CD4-positive, alpha-beta T cell treated with Interferon gamma for 1 hour (primary cell): ENCODE measurements at regions not wholly inside any gene's neighbourhood (a gene's known extent, or its start where the extent isn't known, plus 50 kb on each side); places are given as distances from the start of the nearest gene placed in this dataset.
"Not testable (repeated sequence)": the region's sequence is repeated elsewhere in the genome, so short reads cannot be mapped to it uniquely, and the experiment has no call there.

ENCODE experiments used
- DNase-seq: peaks from one replicate; pipeline ENCODE4 v3.0.0-alpha.2; 2020

DNA sequence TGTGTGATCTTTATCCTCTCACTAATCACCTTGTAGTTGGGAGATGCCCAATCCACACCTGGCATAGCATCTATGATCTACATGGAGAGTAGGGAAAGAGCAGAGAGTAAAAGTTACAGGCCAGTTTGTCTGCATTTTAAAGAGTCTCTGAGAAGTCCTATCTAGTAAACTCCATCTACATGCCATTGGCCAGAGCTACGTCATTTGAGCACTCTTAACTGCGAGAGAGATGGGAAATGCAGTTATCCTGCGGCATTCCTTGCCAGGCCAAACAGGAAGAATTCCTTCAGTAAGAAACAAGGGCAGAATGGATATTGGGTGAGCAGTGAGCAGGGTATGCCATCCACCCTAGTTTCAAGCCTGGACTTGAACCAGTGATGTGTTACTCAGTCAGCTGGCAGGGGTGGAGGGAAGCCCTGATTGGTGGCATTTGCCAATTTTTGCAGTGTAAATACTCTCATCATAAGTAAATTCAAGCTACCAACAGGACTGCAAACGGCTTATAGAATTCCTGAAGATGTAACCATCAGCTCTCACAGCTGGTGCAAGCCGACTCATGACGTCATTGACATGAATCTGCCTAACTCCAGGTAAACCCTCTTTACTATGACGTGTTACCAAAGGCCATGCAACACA is 156.8 kb upstream of the MSX2 start:
- DNase-seq, result no peak

DNA sequence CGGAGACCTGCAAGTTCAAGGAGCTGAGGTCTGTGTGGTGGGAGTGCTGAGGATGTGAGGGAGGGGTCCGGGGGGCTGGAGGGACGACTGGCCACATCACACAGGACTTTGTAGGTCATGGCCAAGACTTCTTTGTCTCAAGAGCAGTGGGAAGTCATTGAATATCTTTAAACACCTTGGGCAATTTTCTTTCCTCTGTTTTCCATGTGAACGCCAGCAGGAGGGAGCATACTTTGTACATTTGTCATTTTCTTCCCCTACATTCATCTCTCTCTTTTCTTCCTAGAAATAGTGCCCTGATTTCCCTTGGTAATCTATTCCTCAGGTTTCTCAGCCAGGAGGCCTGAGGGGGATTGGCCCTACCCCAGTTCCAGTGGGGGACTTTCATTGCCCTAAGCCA is 153.7 kb upstream of the MSX2 start:
- no peak for DNase-seq

DNA sequence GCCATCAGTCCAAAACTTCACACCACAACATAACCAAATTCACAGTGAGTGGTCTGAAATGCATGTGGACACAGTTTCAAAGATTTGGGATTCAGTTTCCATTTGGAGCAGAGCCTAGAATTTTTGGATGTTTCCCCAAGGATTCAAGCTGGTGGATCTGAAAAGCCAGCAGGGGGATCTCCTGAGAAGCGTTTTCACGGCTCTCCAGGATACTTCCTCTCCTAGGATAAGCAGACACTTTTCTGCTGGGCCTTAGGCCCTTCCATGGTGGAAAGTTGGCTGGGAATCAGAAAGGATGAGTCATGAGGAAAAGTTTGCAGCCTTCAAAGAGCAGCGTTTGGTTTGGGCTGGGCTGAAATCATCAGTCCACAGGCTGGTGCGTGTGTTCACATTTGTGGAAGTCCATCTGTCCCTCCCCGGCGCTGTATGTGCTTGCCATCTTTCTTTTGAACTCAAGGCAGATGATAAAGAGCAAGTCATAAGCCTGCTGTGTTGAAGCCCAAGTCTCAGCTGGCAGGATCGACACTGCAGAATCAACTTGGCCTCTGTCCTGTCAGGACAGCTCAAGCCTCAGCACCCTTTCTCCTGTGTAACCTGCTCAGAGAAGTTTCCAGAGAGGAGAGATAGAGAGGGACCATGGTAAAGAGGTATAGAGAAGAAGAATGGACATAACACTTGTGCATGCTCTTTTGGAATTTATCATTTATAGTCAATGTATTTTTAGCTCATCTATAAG is 152.6 kb upstream of the MSX2 start:
- DNase-seq, result no peak

DNA sequence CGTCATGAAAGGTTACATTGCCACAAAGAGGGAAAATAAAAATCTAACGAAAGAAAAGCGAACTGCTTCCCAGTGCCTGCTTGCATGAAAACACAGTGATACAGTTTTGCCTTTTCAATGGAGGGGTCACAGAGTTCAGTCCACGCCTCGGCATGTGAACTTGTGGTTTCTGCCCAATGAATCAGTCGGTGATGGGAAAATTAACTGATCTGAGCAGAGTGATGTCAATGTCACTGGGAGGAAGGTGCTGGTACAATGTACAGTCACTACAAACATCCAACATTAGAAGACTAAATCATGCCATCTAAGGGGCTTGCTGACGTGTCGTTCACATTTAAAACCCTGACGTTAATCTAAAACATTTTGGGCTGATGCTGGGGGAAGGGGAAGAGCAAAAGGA is 151.8 kb upstream of the MSX2 start:
- no peak for DNase-seq

DNA sequence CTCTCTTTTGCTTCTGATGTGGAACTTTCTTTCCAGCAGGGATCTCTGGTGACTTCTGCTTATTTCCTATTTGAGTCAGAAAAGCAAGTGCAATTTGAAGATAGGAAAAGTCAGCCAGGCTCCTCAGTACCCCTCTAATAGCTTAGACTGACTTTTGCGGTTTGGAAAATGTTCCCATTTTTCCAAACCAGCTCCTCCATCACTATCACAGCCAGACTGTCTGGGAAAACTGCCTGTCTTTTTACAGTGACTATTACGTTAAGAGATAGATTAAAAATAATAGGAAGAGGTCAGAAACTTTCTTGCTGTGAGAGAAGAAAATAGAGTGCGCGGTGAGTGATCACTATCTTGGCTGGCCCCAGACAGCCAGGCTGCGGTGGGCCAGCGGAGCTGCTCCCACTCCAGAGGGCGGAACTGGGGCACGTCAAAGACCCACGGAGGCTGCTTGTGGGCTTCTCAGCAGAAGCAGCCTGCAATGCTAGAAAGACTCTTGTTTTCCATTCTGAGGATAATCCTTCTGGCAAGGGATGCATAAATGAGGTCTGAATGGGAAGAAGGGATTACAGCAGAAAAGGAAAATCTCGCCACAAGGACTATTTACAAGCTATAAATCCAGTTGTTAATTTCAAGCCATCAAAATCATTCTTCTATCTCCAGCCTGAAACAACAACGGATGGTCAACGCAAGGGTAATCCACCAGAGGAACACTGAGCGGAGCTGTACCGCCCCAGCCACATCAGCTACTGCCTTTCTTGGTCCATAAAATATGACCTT is 151.0 kb upstream of the MSX2 start:
- DNase-seq, result no peak

DNA sequence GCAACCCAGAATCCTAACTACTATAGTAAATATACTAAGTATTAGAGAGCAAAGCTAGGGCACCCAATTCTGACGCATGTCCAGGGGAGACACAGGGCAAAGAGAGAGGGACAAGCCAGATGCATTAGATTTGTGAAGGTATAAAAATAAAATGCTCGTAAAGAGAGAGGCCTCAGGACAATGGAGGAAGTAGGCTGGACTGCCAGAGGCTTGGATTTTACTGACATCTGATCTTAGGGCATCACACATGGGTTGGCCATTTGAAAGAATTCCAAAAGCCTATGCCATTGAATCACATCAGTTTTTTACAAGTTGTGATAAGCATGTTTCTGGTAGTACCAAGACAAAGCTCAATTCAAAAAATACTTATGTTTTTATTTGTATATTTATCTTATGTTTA is 149.3 kb upstream of the MSX2 start:
- DNase-seq, result no peak

DNA sequence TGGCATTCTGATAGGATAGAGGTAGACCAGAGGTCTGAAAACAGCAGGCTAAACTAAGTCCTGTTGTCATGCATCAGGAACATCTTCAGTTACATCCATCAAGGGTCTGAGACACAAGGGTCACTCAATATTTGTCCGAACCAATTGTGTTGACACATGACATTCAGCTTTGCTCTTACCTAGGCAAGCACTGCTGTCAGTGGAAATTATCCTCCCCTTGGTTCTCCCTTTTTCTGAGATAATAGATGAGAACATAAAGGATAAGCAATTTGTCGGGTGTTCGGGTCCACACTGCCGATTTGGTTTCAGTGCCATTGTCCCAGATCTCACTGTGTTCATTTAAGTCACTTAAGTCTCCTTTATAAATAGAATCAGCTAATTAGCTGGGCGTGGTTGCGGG is 148.3 kb upstream of the MSX2 start:
- no peak for DNase-seq

DNA sequence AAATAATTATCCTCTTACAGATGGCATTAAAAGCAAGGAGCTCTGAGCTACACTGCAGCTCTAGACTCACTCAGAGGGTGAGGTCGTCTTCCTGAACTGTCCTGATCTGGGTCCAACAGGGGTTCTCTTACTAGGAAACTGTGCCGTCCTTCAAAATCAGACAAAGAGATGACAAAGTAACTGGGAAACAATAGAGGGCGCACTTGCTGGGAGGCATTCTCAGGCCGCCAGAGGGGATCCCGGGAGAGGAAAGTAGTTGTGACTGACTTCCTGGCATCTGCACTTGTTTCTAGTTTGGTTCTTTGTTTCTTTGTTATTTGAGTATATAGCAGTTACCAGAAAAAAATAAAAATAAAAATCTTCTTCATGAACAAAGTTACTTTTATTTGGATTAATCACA is 142.9 kb upstream of the MSX2 start:
- DNase-seq, result no peak

DNA sequence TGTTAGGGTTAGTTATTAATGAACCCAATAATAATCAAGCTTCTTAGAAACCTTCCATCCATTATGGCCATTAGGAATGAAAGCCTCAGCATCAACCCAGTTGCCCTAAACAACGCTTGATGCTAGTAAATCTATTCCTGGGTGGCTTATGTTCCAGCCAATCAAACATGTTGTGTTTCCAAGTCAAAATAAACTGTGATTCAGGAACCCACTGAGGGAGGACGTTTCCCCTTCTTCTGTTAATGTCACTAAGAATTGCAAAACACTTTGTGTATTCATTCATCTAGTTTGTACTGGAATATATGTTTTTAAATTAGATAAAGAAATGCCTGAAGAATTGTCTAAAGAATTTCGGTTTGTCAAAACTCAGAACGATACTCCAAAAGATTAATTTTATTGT is 142.5 kb upstream of the MSX2 start:
- no peak for DNase-seq

DNA sequence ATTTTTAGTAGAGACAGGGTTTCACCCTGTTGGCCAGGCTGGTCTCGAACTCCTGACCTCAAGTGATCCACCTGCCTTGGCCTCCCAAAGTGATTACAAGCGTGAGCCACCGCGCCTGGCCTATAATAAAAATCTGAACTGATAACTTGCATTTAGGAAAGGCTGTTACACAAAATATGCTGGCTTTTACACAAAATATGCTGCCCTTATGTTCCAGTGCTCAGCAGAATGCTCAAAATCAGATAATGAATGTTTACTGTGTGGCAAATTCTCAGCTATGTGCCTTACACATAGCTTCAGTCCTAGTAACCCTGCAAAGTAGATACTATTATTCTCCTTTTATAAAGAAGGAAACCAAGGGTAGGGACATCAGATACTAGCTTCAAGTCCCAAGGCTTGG is 141.3 kb upstream of the MSX2 start:
- no peak for DNase-seq

DNA sequence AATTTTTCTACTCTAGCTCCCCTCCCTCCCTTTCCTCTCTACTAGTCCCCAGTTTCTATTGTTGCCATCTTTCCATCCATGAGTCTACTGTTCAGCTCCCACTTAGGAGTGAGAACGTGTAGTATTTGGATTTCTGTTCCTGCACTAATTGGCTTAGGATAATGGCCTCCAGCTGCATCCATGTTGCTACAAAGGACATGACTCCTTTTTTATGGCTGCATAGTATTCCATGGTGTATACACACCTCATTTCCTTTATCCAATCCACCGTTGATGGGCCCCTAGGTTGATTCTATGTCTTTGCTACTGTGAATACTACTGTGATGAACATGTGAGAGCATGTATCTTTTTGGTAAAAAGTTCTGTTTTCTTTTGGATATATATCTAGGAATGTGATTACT is 138.9 kb upstream of the MSX2 start:
- no peak for DNase-seq

DNA sequence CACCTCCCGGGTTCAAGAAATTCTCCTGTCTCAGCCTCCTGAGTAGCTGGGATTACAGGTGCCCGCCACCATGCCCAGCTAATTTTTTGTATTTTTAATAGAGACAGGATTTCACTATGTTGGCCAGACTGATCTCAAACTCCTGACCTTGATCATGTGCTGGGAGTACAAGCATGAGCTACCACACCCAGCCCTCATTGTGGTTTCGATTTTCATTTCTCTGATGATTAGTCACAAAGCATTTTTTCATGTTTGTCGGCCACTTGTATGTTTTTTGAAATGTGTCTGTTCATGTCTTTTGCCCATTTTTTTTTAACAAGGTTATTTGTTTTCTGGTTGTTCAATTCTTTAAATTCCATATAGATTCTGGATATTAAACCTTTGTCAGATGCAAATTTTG is 138.2 kb upstream of the MSX2 start:
- DNase-seq, result not testable (repeated sequence)

DNA sequence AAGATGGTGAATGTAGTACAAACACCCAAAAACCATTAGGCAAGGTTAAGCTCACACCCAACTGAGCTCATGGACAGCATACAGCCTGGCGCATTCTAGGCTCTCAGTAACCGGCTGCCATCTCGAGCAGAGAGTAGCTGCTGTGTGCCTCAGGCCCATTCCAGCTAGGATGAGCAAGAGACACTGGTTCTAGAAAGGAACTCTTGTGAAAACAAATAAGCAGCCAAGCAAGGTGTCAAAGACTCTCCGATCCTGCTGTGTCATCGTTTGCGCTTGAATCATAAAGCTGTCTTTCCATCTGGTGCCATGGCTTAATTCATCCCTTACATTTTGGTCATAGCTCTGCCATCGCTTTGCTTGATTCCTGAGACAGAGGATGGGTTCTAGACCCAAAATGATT is 135.4 kb upstream of the MSX2 start:
- DNase-seq, result no peak

DNA sequence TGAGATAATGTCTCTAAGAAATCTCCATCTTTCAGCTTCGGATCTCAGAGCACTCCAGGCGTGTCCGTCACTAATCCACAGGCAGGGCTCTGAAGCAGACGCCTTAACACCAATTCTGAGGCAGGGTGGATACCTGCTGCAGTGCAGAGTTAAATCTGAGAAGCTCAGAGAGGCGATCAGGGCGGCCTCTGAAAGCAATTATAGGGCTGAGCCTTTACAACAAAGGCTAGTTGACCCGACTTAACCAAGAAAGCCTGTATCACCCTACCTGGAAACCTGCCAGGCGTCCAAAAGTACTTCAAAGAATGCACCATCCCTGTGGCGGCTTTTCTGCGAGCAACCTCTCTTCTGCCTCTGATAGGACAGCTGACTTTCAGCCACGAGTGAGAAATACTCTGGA is 134.8 kb upstream of the MSX2 start:
- DNase-seq, result no peak

DNA sequence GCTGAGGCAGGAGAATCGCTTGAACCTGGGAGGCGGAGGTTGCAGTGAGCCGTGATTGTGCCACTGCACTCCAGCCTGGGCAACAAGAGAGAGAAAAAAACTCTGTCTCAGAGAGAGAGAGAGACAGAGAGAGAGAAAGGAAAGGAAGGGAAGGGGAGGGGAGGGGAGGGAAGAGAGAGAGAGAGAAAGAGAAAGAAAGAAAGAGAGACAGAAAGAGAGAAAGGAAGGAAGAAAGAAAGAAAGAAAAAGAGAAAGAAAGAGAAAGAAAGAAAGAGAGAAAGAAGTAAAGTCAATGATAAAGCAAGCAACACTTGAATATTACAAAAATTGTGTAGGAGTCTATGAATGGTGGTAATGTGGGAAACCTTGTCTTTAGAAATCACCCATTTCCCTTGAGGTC is 133.6 kb upstream of the MSX2 start:
- DNase-seq, result no peak

DNA sequence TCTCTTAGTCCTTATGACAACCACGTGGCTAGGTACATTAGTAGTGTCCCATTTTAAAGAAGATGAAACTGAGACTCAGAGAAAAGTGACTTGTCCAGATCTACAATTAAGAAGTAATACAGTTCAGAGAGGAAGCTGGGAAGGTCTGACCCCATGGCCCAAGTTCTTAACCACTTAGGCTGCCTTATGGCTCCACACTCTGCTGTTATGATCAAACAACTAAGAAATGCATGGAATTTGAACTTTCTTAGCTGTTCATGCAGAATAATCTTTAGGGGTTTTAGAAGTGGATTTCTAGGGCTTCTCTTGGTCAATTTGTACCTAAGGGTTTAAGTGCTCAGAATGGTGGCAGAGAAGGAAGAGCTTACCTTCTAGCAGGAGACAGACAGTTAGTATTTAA is 128.0 kb upstream of the MSX2 start:
- DNase-seq, result no peak

DNA sequence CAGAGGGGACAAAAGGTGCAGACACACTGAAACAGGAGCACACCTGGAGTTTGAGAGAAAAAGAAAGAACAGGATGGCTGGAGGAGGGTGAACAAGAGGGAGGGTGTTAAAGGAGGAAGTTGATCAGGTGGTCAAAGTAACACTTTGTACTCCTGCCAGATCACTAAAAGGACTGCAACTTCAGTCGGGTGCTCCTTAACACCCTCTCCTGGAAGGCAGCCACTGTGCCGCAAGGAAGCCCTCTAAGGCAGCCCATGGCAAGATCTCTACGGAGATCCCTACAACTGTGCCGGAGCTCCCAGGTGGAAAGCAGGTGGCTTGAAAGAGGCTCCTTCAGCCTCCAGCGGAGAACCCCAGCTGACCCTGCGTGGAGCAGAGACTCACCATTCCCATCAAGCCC is 124.4 kb upstream of the MSX2 start:
- no peak for DNase-seq

DNA sequence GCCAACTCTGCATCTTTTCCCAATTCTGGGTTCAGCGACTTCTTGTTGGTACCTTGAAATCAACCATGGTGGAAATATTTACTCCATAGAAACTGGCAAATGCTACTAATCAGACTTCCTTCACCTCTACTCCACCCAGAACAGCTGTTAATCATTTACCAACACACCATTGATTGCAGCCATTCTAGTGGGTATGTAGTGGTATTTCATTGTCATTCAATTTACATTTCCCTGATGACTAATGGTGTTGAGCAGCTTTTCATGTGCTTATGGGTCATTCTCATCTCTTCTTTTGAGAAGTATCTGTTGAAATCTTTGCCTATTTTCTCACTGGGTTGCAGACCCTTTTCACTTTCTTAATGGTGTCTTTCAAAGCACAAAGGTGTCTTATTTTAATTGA is 122.4 kb upstream of the MSX2 start:
- DNase-seq, result no peak

DNA sequence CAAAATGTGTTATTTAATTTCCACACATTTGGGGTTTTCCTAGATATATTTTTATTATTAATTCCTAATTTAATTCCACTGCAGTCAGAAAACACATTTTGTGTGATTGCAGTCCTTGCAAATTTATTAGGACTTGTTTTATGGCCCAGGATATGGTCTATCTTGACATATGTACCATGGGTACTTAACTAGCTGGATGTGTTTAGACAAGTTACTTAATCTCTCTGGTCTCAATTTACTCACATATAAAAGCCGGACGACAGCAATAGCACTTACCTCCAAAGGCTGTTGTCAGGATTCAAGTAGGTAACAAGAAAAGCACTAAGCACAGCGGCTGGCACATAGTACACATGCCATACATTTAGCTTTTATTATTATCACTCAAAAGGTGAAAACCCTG is 118.2 kb upstream of the MSX2 start:
- DNase-seq, result no peak

DNA sequence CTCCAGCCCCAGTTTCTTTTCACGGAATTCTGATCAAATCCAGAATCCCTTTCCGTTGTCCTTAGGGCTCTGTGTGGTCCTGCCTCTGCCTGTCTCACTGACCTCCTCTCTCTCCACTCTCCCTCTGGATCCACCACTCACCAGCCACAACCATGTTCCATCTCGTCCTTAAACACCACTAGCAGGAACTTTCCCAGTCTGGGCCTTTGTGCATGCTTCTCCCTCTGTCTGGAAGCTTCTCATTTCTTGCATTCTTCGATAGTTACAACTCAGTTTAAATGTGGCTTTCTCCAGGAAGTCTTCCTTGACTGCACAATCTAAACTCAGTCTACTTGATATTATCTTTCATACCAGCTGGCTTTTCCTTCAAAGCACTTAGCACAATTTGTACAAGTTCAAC is 117.7 kb upstream of the MSX2 start:
- DNase-seq, result no peak

DNA sequence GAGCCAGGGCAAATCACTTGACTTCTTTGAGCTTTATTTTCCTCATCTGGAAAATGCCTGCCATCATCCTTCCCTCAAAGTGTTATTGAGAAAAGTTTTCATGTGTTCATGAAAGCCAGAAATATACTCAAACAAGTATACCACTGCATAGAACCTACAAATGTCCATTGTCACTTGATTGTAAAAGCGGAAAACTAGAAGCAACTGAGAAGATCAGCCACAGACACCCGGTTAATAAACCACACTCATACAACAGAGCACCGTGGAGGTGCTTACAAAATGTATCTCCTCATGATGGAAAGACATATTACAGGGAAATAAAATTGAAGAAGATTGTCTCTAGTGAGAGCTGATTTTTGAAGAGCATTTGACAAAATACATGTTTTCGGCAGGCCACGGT is 117.2 kb upstream of the MSX2 start:
- DNase-seq, result no peak

DNA sequence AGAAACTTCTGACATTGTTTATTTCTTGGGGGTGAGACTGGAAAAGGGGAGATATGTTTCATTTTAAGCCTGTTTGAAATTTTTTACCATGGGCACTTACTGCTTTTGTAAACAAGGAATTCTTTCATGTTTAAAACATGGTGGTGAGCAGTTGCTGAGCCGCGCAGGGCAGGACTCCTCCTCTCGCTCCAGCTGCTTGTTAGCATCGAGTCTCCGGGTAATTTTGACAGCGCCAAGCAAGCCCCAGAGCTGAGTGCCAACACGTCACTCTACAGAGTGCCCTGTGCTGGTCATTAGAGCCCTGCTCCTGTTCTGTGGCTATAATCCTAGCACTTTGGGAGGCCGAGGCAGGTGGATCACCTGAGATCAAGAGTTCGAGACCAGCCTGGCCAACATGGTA is 116.5 kb upstream of the MSX2 start:
- DNase-seq, result no peak

DNA sequence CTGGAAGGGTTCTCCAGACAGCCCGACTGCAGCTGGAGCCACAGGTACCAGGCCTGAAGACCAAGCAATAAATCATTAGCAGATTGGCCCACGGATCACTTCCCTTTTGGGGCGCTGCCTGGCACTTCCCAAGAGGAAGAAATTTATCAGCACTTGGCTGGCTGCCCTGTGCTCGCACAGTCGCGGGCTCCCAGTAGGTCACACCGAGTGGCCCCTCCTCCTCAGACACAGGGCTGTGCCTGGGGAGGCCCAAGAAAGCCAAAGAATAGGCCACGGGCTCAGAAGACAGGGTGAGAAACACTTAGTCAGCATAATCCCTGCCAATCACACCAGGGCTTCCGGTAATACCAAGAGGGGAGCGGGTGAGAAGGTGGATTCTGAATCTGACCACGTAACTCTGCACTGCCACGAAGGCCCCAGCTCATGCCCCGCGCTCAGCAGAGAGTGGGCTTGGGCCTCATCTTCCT is 115.7 kb upstream of the MSX2 start:
- no peak for DNase-seq

DNA sequence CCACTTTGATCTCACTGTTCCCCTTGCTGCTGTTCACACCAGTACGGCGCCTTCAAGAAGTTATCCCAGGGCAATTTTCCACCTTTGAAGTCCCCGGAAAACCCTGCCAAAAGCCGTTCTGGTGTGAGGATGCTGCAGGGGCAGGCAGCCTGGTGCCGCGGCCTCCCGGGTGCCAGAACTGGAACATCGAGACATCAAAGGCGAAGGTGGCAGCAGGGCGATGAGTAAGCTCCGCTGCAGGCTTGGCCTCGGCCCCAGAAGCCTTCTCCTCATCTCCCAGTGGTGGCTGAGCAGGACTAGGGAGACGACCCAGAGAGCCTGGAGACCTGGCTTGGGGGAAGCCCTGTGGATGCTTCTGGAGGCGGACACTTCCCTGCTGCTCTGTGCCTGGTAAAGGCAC is 115.3 kb upstream of the MSX2 start:
- no peak for DNase-seq
